Middle frontal gyrus (tissue), 1 donor: ENCODE measurements at regions not wholly inside any gene's neighbourhood (a gene's known extent, or its start where the extent isn't known, plus 50 kb on each side); places are given as distances from the start of the nearest gene placed in this dataset.
A peak's percentile ranks its signal among the peaks of the same experiment; 100 is the strongest.

ENCODE experiments used
- DNase-seq: peaks from one replicate; pipeline ENCODE4 v3.0.0-alpha.2; 2015; ENCODE audit warnings: low spot score; ENCODE audit errors: extremely low spot score

- no peak for DNase-seq
Observed at GRCh38 chr19:29292153-29292552, 79.2 kb upstream of the UQCRFS1 start.

GRCh38 chr19:29292562-29292961 is 79.6 kb upstream of the UQCRFS1 start:
- DNase-seq, result no peak

- no peak for DNase-seq
Observed at GRCh38 chr19:29293292-29293691, 80.3 kb upstream of the UQCRFS1 start.

- DNase-seq, result no peak
Observed at GRCh38 chr19:29293736-29294342, 80.9 kb upstream of the UQCRFS1 start.

GRCh38 chr19:29294343-29294811 is 81.4 kb upstream of the UQCRFS1 start:
- DNase-seq, result no peak

- DNase-seq, result no peak
Observed at GRCh38 chr19:29295285-29295684, 82.3 kb upstream of the UQCRFS1 start.

- DNase-seq, result no peak
Observed at GRCh38 chr19:29297381-29297780, 84.4 kb upstream of the UQCRFS1 start.

- DNase-seq, result no peak
Observed at GRCh38 chr19:29299416-29300380, 86.7 kb upstream of the UQCRFS1 start.

GRCh38 chr19:29302002-29302928 is 89.3 kb upstream of the UQCRFS1 start:
- no peak for DNase-seq

GRCh38 chr19:29303069-29303718 is 90.2 kb upstream of the UQCRFS1 start:
- no peak for DNase-seq

GRCh38 chr19:29303719-29304090 is 90.8 kb upstream of the UQCRFS1 start:
- DNase-seq, result no peak

GRCh38 chr19:29305268-29305667 is 92.3 kb upstream of the UQCRFS1 start:
- no peak for DNase-seq

GRCh38 chr19:29308977-29309590 is 96.1 kb upstream of the UQCRFS1 start:
- DNase-seq, result no peak

GRCh38 chr19:29309637-29310036 is 96.7 kb upstream of the UQCRFS1 start:
- no peak for DNase-seq

GRCh38 chr19:29311191-29311790 is 98.3 kb upstream of the UQCRFS1 start:
- DNase-seq, result no peak

- no peak for DNase-seq
Observed at GRCh38 chr19:29315556-29316190, 102.7 kb upstream of the UQCRFS1 start.

GRCh38 chr19:29318581-29318980 is 105.6 kb upstream of the UQCRFS1 start:
- no peak for DNase-seq

- DNase-seq, result no peak
Observed at GRCh38 chr19:29320086-29320485, 107.1 kb upstream of the UQCRFS1 start.

GRCh38 chr19:29320618-29321017 is 107.7 kb upstream of the UQCRFS1 start:
- peak; percentile 9 for DNase-seq

- DNase-seq, result no peak
Observed at GRCh38 chr19:29321116-29321515, 108.2 kb upstream of the UQCRFS1 start.
